ENCODE measurements at regions not wholly inside any gene's neighbourhood (a gene's known extent, or its start where the extent isn't known, plus 50 kb on each side); places are given as distances from the start of the nearest gene placed in this dataset.
A peak's percentile ranks its signal among the peaks of the same experiment; 100 is the strongest.

GRCh38 chr5:5826911-5827310 lies 404.4 kb downstream of the ICE1 start:
- peak; percentile 2 for DNase-seq

GRCh38 chr5:5822729-5823257 lies 400.3 kb downstream of the ICE1 start:
- no peak for DNase-seq

- no peak for DNase-seq
Measured at GRCh38 chr5:5816960-5817359, 394.5 kb downstream of the ICE1 start.

GRCh38 chr5:5813441-5813840 lies 391.0 kb downstream of the ICE1 start:
- DNase-seq, result no peak

- DNase-seq, result no peak
Measured at GRCh38 chr5:5810461-5810860, 388.0 kb downstream of the ICE1 start.

- no peak for DNase-seq
Measured at GRCh38 chr5:5805916-5806315, 383.4 kb downstream of the ICE1 start.

- no peak for DNase-seq
Measured at GRCh38 chr5:5804478-5805233, 382.2 kb downstream of the ICE1 start.

- no peak for DNase-seq
Measured at GRCh38 chr5:5800801-5801761, 378.6 kb downstream of the ICE1 start.

GRCh38 chr5:5799826-5800225 lies 377.3 kb downstream of the ICE1 start:
- no peak for DNase-seq

- no peak for DNase-seq
Measured at GRCh38 chr5:5799229-5799628, 376.8 kb downstream of the ICE1 start.

- no peak for DNase-seq
Measured at GRCh38 chr5:5798462-5798861, 376.0 kb downstream of the ICE1 start.

GRCh38 chr5:5798041-5798440 lies 375.6 kb downstream of the ICE1 start:
- DNase-seq, result no peak

GRCh38 chr5:5795074-5795771 lies 372.7 kb downstream of the ICE1 start:
- no peak for DNase-seq

- DNase-seq, result no peak
Measured at GRCh38 chr5:5794118-5794560, 371.7 kb downstream of the ICE1 start.

- no peak for DNase-seq
Measured at GRCh38 chr5:5793242-5794117, 371.0 kb downstream of the ICE1 start.

GRCh38 chr5:5792106-5792505 lies 369.6 kb downstream of the ICE1 start:
- DNase-seq, result no peak

- DNase-seq, result no peak
Measured at GRCh38 chr5:5788793-5789192, 366.3 kb downstream of the ICE1 start.

- no peak for DNase-seq
Measured at GRCh38 chr5:5787373-5787772, 364.9 kb downstream of the ICE1 start.

GRCh38 chr5:5784101-5784500 lies 361.6 kb downstream of the ICE1 start:
- DNase-seq, result no peak

GRCh38 chr5:5783021-5783420 lies 360.5 kb downstream of the ICE1 start:
- DNase-seq, result no peak

GRCh38 chr5:5782402-5782801 lies 359.9 kb downstream of the ICE1 start:
- no peak for DNase-seq

GRCh38 chr5:5781335-5781734 lies 358.9 kb downstream of the ICE1 start:
- DNase-seq, result no peak
